NCI-H748 (cell line): ENCODE measurements at regions not wholly inside any gene's neighbourhood (a gene's known extent, or its start where the extent isn't known, plus 50 kb on each side); places are given as distances from the start of the nearest gene placed in this dataset.

ENCODE experiments used
- DNase-seq: peaks from one replicate; lab custom pipeline; 2025; ENCODE audit not compliant: unreplicated experiment; lab: John Stamatoyannopoulos, UW

- DNase-seq = no peak
Measured at GRCh38 chr6:110033101-110033500, 55.0 kb downstream of the GPR6 start.

- no peak for DNase-seq
Measured at GRCh38 chr6:110033749-110034666, 55.9 kb downstream of the GPR6 start.

DNA sequence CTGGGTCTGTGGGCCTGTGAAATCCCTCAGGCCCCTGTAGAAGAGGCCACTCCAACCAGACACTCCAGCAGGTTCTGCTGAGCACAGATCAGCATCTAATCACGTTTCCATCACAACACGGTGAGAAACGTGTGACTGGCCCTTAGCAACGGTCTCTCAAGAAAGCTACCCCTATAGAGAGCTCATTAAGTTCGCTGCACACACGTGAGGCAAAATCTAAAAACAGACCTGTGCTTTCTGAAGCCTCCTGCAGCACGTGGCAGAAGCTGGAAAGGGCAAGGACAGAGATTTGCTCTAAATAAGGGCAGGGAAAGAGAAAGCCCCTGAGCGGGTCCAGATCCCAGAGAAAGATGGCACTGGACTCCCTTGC lies 56.5 kb downstream of the GPR6 start:
- peak; percentile 74 for DNase-seq

- no peak for DNase-seq
Measured at GRCh38 chr6:110035321-110035720, 57.2 kb downstream of the GPR6 start.

- no peak for DNase-seq
Measured at GRCh38 chr6:110036408-110037302, 58.5 kb downstream of the GPR6 start.

GRCh38 chr6:110037726-110038295 lies 59.7 kb downstream of the GPR6 start:
- no peak for DNase-seq

- peak; percentile 92 for DNase-seq
Measured at GRCh38 chr6:110039364-110039980, 61.4 kb downstream of the GPR6 start.

DNA sequence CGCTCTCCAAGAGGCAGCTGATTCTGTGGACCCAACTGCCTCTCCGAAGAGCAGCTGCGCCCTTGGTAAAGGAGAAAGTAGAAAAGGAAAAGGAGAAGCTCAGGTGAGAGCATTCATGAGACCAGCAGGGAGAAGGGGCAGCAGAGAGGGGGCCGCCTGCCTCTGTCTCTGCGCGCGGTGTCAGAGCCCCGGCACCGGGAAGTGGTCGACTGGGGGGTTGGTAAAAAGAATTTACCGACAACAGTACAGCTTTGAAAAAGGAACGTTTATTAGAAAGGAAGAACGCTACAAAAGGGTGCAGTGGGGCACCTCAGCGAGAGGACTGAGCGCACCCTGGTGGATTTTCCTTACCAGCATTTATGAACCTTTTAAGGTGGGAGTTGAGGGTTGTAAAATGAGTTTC lies 61.9 kb downstream of the GPR6 start:
- DNase-seq = peak; percentile 86

DNA sequence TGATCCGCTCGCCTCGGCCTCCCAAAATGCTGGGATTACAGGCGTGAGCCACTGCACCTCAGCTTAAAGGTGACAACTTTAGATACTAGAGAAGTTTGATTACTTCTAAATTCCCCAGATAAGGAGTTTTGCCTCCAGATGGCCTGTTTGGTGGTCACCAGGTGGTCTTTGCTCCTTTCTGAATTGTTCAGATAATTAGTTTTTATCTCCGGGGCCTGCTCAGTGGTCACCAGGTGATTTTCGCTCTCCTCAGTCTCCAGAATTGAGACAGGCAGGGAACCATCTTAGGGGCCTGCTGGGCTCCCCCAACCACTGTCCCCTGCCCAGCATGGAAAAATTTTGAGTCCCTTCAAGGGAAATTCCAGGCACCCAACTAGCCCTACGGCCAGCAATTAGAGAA lies 62.6 kb downstream of the GPR6 start:
- DNase-seq = no peak

- no peak for DNase-seq
Measured at GRCh38 chr6:110041126-110041525, 63.0 kb downstream of the GPR6 start.

DNA sequence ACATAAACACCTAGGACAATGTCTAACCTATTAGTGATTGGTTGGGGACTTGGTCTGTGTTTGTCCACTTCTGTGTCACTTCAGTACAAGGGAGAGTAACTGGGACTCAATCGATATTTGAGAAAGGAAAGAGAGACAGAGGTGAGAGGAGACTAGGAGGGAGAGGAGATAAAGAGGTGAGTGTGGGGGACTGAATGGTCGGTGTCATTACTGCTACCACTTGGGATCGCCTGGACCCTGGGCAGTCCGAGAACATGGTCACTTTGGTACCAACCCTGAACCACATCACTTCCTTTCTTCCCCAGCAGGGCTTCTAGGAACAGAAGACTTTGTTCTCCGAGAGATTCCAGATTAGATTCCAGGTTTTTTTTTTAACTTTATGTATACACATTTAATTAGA lies 63.7 kb downstream of the GPR6 start:
- no peak for DNase-seq

- DNase-seq = no peak
Measured at GRCh38 chr6:110042670-110043296, 64.7 kb downstream of the GPR6 start.

- DNase-seq = no peak
Measured at GRCh38 chr6:110043366-110043994, 65.4 kb downstream of the GPR6 start.

DNA sequence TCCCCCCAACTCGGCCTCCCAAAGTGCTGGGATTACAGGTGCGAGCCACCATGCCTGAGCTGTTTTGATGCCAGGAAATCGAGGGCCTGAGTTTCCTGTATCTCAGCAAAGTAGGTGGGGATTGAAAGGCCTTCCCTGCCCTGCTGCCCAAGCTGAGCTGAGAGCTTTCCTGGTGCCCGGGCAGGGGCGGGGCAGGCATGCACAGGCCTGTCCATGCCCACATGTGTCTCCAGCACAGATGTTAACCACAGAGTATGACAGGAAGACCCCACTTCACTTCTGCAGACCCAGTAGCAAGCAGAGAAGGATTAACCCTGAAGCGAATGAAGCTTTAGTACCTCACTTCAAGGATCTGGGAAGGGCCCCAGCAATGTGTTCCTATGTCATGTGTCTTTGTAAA lies 66.0 kb downstream of the GPR6 start:
- DNase-seq = peak; percentile 59

GRCh38 chr6:110044622-110045021 lies 66.5 kb downstream of the GPR6 start:
- DNase-seq = no peak

DNA sequence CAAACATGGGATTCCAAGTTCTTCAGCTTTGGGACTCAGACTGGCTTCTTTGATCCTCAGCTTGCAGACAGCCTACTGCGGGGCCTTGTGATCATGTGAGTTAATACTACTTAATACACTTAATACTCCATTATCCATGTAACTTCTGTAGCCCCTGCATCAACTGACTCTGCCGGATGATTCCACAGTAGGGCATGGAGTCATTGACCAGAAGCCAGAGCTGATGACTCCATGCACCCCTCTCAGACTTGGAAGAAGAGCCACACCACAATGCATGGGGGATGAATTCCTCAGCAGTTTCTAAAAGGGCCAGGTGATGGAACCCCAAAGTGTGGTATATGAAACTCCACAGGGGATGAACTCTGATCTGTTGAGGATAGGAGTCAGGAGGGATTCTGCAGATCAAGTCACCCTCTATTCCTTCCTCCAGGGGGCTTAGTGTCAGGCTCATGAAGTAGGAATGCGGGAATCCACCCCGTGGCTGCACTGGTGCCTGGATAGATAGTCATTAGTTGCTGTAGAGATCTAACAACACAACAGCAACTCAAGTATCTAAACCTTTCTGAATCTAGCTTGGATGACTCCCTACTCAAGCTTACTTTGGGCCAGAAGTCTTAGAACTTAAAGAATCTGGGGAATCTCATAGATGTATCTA lies 70.2 kb downstream of the GPR6 start:
- no peak for DNase-seq

DNA sequence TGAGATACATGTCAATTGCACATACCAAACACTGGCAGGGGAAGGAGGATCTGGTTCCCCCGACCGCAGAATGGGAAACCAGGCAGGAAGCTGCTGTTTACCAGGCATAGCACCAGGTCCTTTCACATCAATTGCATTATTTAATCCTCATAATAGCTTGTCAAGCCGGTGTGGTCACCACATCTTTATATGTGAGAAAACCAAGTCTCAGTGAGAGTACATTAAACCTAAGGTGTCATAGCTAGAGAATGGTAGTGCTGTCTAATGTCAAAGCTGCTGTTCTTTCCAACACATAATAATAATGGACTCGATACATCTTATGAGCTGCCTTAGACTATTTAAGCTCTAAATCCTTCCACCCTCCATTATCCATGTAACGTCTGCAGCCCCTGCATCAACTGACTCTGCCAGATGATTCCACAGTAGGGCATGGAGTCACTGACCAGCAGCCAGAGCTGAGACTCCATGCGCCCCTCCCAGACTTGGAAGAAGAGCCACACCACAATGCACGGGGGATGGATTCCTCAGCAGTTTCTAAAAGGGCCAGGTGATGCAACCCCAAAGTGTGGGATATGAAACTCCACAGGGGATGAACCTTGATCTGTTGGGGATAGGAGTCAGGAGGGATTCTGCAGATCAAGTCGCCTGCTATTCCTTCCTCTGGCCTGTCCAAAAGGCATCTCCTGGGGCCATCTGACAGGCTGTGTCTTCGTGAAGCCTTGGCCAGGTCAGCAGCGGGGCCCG lies 71.8 kb downstream of the GPR6 start:
- no peak for DNase-seq
